HG02943 (cell line): ENCODE measurements at regions not wholly inside any gene's neighbourhood (a gene's known extent, or its start where the extent isn't known, plus 50 kb on each side); places are given as distances from the start of the nearest gene placed in this dataset.
A peak's percentile ranks its signal among the peaks of the same experiment; 100 is the strongest.
"Not testable (repeated sequence)": the region's sequence is repeated elsewhere in the genome, so short reads cannot be mapped to it uniquely, and the experiment has no call there.

ENCODE experiments used
- ATAC-seq: cut with Tn5 transposase; IDR thresholded peaks from one replicate; pipeline ENCODE4 v1.9.1; 2021; ENCODE audit warnings: mild to moderate bottlenecking, low read depth, moderate library complexity; ENCODE audit not compliant: unreplicated experiment

- no peak for ATAC-seq
Measured at GRCh38 chr15:55126111-55126510, 70.6 kb downstream of the RSL24D1 start.

DNA sequence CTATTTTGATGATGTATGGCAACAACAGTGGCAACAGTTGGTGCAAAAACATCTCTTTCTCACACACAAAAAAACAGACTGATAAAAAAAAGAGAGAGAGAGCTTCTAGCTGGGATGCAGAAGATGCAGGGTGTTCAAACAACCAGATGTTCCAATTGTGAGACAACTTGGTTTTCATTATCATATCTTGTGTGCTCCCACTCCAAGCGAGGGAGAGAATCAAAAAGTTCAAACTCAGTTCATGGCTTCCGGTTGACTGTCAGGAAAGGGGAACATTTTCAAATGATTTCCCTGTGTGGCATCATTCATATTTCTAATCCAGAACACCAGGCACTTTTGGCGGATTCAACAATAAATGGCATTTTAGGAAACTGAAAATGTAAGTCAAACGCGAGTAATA is 72.1 kb downstream of the RSL24D1 start:
- ATAC-seq = no peak

DNA sequence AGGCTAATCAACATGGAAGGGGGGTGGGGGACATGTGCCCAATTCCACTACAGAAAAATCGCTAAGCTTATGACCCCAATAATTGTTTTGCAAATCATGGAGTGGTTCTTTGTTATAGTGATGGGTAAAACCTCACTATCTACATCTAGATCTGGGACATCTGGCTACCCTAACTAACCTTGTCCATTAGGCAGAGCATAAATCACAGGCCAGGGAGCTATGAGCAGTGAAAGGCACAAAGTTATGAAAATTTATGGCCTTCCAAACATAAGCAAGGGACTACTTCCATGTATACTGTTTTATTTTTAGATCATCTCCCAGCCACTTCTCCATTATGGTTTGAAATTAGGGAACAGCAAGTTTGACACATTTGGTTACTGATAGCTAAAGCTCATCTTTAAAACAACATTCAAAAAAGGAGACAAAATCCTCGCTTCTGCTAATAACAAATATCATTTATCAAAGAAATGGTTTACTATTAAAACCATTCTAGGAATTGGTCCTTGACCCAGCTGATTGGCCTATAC is 78.3 kb downstream of the RSL24D1 start:
- ATAC-seq = no peak

DNA sequence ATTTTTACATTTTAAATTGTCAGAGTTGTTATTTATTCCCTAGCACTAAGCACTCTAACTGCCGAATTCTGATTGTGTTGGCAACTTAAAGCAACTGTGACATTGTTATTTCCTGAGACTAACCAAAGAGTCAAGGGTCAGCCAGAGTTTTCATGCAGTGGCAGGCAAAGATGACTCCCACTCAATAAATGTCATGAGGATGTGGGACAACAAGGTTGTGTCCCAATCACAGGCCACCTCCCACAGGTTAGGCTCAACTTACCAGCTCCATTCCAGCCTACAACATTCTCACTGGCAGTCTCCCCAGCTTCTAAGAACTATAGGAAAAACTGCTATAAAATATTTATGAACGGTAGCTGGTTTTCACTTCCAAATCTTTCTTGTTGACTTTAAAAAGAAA is 80.1 kb downstream of the RSL24D1 start:
- ATAC-seq = no peak

- no peak for ATAC-seq
Measured at GRCh38 chr15:55113736-55114135, 83.0 kb downstream of the RSL24D1 start.

DNA sequence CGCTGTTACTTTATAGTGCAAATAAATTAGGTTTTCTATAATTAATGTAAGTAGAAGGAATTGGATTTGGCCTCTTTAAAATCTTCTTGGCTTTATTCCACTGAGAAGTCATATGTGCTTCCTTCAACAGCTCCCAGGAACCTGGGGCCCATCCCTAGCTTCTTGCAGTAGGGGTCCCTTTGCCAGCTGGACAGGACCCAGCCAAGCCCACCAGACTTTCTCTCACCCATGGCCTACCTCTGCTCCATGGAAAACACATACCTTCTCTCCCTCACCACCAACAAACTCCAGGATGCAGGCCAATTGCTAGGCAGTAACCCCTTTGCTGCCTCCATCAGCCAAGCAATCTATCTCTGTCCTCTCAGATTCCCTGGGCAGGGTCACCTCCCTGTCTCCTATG is 84.0 kb downstream of the RSL24D1 start:
- no peak for ATAC-seq

DNA sequence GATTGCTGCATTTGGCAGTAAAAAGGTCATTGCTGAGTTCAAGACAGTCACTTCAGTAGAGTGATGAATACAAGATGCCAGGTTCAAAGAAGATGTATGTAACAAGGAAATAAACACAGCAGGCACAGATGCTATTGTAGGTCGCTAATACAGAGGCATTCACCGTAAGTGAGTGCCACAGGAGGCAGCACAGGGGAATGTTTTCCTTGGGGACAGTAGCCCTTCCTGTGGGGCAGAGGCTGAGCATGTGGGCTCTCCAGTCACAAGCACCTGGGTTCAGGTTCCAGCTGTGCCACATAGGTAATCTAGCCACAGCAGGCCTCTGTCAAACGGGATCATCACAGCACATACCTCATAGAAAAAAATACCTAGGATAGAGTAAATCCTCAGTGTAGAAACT is 86.3 kb downstream of the RSL24D1 start:
- ATAC-seq = no peak

DNA sequence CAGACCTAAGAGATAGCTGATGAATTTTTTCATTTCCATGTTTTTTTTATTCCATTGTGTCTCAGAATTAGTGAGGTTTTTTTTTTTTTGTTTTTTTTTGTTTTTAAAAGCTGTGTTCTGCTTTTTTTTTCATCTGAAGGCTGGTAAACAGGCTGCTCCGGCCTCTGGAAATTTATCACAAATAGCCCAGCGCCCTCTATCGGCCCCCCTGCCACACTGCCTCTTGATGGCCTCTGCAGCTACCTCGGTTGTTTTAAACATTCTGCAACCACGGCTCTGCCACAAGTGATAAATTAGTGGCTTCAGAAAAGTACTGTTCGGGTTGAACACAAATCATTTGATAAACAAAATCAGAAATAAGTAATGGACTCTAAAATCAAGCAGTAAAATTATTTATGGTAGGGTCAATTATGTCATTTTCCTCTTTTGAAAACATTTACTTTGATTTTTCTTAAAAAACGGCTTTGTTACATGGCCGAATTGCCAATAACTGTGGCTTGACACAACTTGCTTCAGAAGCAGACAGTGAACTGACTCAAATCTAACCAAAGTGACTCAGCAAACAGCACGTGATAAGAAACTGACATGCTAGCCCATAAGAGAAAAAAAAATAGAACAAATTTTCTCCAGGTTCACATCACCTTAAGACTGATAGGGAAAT is 87.8 kb downstream of the RSL24D1 start:
- peak; percentile 77 for ATAC-seq

DNA sequence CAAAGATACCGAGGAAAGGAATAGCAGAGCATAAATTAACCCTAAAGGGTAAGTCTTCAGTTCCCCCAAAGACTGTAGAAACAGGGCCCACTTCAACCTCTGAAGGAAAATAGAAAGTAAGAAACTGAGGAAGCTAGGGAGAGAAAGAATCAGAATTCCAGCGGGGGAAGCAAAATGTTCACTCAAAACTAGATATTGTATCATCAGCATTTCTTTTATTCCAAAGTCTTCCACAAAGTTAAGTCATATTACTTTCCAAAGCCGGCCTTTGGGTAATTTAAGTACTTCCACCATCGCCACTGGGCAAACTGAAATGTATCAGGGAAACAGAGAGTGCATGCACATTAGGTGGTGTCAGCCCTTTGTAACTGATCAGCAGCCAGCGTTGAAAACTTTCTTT is 88.3 kb downstream of the RSL24D1 start:
- no peak for ATAC-seq

DNA sequence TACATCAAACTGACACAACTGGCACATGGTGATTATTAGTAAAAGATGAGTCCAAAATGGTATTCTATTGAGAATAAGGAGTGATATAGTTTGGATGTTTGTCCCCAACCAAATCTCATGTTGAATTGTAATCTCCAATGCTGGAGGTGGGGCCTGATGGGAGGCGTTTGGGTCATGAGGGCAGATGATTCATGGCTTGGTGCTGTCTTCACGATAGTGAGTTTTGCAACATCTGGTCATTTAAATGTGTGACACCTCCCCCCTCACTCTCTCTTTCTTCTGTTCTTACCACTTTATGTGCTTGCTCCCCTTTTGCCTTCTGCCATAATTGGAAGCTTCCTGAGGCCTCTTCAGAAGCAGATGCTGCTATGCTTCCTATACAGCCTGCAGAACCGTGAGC is 90.6 kb downstream of the RSL24D1 start:
- ATAC-seq = no peak

DNA sequence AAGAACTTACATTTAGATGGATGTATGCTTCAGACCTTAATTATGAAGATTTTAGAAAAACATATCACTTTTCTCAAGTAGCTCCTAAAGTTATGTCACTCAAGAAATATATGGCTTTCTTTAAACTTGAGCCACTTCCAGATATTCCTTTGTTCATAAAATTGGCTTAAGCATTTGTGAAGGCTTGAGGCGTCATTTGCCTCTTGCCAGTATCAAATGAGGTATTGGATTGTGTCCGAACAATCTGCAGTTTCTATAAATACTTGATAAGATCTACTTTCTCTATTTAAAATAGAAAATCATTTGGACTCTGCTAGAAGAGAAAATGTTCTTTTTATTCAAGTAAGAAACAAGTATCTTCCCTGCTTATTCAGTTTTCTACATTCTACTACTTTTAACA is 102.6 kb downstream of the RSL24D1 start:
- ATAC-seq = no peak

GRCh38 chr15:55088207-55088606 is 108.5 kb downstream of the RSL24D1 start:
- ATAC-seq = no peak

GRCh38 chr15:55084673-55085072 is 112.1 kb downstream of the RSL24D1 start:
- ATAC-seq = no peak

- no peak for ATAC-seq
Measured at GRCh38 chr15:55084216-55084615, 112.5 kb downstream of the RSL24D1 start.

GRCh38 chr15:55077052-55077451 is 119.7 kb downstream of the RSL24D1 start:
- not testable (repeated sequence) for ATAC-seq

DNA sequence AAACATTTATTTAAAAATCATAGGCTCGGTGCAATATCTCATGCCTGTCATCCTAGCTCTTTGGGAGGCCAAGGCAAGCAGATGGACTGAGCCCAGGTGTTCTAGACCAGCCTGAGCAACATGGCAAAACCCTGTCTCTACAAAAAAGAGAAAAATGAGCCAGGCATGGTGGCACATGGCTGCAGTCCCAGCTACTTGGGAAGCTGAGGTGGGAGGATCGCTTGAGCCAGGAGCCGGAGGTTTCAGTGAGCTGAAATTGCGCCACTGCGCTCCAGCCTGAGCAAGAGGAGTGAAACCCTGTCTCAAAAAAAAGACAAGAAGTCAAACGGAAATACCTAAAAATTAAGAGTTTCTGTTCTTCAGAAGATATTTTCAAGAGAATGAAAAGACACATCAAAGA is 122.3 kb downstream of the RSL24D1 start:
- no peak for ATAC-seq

DNA sequence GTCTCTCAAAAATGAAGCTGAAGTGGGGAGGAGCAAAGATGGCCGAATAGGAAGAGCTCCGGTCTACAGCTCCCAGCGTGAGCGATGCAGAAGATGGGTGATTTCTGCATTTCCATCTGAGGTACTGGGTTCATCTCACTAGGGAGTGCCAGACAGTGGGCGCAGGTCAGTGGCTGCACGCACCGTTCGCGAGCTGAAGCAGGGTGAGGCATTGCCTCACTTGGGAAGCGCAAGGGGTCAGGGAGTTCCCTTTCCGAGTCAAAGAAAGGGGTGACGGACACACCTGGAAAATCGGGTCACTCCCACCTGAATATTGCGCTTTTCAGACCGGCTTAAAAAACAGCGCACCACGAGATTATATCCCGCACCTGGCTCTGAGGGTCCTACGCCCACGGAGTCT is 132.8 kb downstream of the RSL24D1 start:
- not testable (repeated sequence) for ATAC-seq

- no peak for ATAC-seq
Measured at GRCh38 chr15:55060836-55061235, 135.9 kb downstream of the RSL24D1 start.

GRCh38 chr15:55056500-55056899 is 140.2 kb downstream of the RSL24D1 start:
- ATAC-seq = no peak

DNA sequence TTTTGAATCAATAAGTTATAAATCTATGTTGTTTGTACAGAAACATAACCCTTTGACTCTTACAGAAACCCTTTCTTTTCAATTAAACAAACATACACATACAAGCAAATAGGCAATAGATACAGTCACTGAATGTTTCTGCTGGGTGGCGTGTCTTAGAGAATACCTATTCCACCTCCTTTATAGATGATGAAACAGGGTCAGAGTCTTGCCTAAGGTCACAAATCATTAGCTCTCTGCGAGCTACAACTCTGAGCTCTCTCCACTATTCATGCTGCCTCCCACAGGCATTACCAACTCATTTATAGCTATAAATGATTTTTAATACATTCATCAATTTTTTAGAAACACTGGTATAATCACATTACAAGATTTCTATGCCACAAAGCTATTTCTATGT is 152.6 kb downstream of the RSL24D1 start:
- no peak for ATAC-seq

DNA sequence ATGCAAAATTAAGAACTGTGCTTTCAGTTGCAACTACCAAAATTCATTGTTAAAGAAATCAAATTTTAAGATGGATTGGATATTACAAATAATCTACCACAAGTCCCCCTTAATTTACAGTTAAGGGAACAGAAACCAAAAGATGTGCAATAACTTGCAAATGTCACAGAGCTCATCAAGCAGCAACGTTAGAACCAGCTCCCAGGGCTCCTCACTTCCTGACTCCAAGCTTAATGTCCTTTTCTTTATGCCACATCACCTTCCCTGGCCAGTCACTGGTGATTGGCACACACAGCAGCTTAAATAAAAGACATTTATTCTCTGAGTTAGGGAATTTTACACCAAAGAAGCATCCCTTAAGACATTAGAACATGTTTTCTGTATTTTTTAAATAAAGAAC is 159.7 kb downstream of the RSL24D1 start:
- no peak for ATAC-seq

DNA sequence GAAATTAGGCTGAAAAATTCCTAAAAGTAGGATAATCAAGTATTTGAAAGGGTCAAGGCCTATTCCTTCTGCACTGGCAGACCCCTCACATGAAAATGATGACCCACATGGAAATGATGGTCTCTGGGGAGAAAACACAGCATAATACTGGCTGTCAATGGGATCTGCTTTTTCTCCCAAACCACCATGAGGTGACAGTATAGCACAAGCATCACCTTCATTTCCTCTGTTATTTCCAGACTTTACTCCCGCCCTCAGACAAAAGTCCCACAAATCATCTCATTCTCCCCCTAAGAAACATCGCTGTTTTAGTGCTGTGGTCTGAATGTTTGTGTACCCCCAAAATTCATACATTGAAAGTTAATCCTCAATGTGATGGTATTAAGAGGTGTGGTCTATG is 161.0 kb downstream of the RSL24D1 start:
- no peak for ATAC-seq

DNA sequence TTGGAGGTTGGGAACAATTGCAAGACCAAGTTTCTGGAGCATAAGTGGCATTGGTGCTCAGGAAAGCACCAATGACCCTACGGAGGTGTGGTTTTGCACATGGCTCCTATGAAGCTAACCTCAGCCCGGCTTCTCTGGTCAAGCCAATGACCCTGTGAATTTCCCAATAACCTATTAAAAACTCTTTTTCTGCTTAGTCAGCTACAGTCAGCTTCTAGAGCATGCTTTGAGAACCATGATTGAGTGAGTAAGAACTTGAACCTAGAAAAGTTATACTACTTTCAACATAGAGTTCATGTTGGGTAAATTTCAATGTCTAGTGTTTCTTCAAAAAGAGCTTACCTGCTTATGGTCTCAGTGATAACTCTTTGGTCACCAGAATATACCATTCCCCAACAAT is 163.2 kb downstream of the RSL24D1 start:
- no peak for ATAC-seq
